T-helper 2 cell treated with Interferon-gamma antibody and Interleukin-4, amounts not matched to agents 5 μg/mL and 100 μg/mL, for 36 hours (primary cell): ENCODE measurements at regions not wholly inside any gene's neighbourhood (a gene's known extent, or its start where the extent isn't known, plus 50 kb on each side); places are given as distances from the start of the nearest gene placed in this dataset.

Experiments used
- DNase-seq: peaks from one replicate; pipeline ENCODE4 v3.0.0; 2021; ENCODE audit warnings: low spot score
- H3K27ac Mint-ChIP-seq: one replicate; pipeline ENCODE4 v1.8.0; 2021; ENCODE audit warnings: mild to moderate bottlenecking, mixed read lengths
- H3K27me3 Mint-ChIP-seq: one replicate; pipeline ENCODE4 v1.8.0; 2021; ENCODE audit warnings: low read depth, mixed read lengths
- H3K36me3 Mint-ChIP-seq: one replicate; pipeline ENCODE4 v1.8.0; 2021; ENCODE audit warnings: low read depth, mixed read lengths
- H3K4me1 Mint-ChIP-seq: one replicate; pipeline ENCODE4 v1.8.0; 2021; ENCODE audit warnings: low read depth, mixed read lengths
- H3K4me3 Mint-ChIP-seq: one replicate; pipeline ENCODE4 v1.8.0; 2022; ENCODE audit warnings: mild to moderate bottlenecking, moderate library complexity, mixed read lengths
- H3K9me3 Mint-ChIP-seq: one replicate; pipeline ENCODE4 v1.8.0; 2021; ENCODE audit warnings: mixed read lengths

DNA sequence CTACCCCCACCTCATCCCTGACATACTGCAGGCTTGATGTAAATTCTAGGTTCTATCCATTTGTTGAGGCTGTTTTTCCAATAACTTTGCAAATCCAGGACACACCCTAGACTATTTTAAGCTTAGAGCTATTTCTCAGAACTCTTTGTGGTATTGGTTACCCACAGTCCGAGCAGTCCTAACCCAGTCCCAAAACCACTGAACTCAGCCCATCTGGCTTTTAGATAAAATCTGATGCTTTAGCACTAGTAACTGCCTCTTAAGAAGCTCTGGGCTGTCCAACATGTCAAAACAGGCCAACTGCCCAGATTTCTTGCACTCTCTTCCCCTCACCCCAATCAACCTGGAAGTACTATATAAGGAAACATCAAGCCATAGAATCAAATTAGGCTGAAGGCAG is 344.4 kb upstream of the CADM1 start:
- Mint-ChIP-seq H3K9me3 (peaks cover 5% of the 10 kb centered on the region), H3K4me3 (no peak overlapping the region), H3K4me1 (peaks cover 6% of the 10 kb centered on the region)

GRCh38 chr11:115848080-115848479 is 343.9 kb upstream of the CADM1 start:
- no peak for DNase-seq
- H3K36me3 Mint-ChIP-seq = no peaks in the 10 kb centered on the region
- H3K27me3 Mint-ChIP-seq = no peaks in the 10 kb centered on the region

More for the DNA sequence above, 344.4 kb upstream of the CADM1 start:
- H3K27me3 Mint-ChIP-seq = peaks cover 3% of the 10 kb centered on the region
- DNase-seq = no peak
- H3K27ac Mint-ChIP-seq = no peak overlapping the region
- H3K36me3 Mint-ChIP-seq = no peaks in the 10 kb centered on the region

GRCh38 chr11:115845872-115846271 is 341.7 kb upstream of the CADM1 start:
- Mint-ChIP-seq H3K27me3 (no peaks in the 10 kb centered on the region), H3K4me1 (peaks cover 6% of the 10 kb centered on the region), H3K27ac (no peak overlapping the region), H3K9me3 (peaks cover 5% of the 10 kb centered on the region), H3K36me3 (no peaks in the 10 kb centered on the region), H3K4me3 (no peak overlapping the region)
- no peak for DNase-seq

More at GRCh38 chr11:115848080-115848479, 343.9 kb upstream of the CADM1 start:
- peaks cover 6% of the 10 kb centered on the region for H3K4me1 Mint-ChIP-seq
- no peak overlapping the region for H3K27ac Mint-ChIP-seq
- H3K9me3 Mint-ChIP-seq = peaks cover 5% of the 10 kb centered on the region
- no peak overlapping the region for H3K4me3 Mint-ChIP-seq

GRCh38 chr11:115843685-115844084 is 339.5 kb upstream of the CADM1 start:
- Mint-ChIP-seq H3K27ac (no peak overlapping the region), H3K4me1 (peaks cover 3% of the 10 kb centered on the region), H3K36me3 (no peaks in the 10 kb centered on the region), H3K4me3 (no peak overlapping the region), H3K9me3 (no peaks in the 10 kb centered on the region), H3K27me3 (no peaks in the 10 kb centered on the region)
- no peak for DNase-seq

GRCh38 chr11:115843111-115843510 is 338.9 kb upstream of the CADM1 start:
- no peaks in the 10 kb centered on the region for H3K4me1 Mint-ChIP-seq

DNA sequence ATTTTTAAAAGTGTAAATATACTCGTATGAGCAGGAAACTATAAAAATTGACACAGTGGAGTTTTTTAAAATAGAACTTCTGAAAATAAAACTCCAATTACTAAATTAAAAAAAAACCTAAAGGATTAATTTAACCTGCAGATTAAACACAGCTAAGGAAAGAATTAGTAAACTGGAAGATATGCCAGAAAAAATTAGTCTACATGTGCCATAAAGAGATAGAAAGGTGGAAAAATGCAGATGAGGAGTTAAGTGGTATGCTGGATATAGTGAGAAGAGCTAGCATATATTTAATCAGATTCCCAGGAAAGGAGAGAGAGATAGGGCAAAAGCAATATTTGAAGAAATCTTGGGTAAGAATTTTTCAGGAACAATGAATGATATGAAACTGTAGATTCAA is 315.8 kb upstream of the CADM1 start:
- Mint-ChIP-seq H3K27ac (no peak overlapping the region), H3K9me3 (peaks cover 8% of the 10 kb centered on the region), H3K36me3 (no peaks in the 10 kb centered on the region), H3K27me3 (no peaks in the 10 kb centered on the region), H3K4me3 (no peak overlapping the region), H3K4me1 (no peaks in the 10 kb centered on the region)
- no peak for DNase-seq

More at GRCh38 chr11:115843111-115843510, 338.9 kb upstream of the CADM1 start:
- Mint-ChIP-seq H3K9me3 (no peaks in the 10 kb centered on the region), H3K27me3 (no peaks in the 10 kb centered on the region), H3K27ac (no peak overlapping the region), H3K4me3 (no peak overlapping the region), H3K36me3 (no peaks in the 10 kb centered on the region)
- DNase-seq = no peak

DNA sequence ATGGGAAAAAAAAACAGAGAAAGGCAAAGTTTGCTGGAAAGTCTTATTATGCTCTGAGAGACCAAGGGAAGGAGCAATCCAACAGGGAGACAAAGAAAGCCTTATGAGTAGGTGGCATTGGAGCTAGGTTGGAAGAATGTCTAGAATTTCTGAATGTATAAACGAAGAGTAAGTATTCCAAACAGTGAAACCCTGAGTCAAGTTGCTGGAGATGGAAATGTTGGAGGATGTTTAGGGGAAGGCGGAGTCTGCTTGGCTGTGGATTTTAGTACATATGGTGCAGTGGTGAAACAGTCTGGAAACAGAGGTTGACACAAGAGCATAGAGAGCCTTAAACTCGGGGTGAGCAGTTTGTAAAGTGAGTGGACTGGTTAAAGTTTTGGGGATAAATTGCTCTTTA is 314.8 kb upstream of the CADM1 start:
- Mint-ChIP-seq H3K27ac (no peak overlapping the region), H3K27me3 (no peaks in the 10 kb centered on the region), H3K4me1 (no peaks in the 10 kb centered on the region), H3K9me3 (peaks cover 8% of the 10 kb centered on the region), H3K4me3 (no peak overlapping the region), H3K36me3 (no peaks in the 10 kb centered on the region)
- DNase-seq = no peak

DNA sequence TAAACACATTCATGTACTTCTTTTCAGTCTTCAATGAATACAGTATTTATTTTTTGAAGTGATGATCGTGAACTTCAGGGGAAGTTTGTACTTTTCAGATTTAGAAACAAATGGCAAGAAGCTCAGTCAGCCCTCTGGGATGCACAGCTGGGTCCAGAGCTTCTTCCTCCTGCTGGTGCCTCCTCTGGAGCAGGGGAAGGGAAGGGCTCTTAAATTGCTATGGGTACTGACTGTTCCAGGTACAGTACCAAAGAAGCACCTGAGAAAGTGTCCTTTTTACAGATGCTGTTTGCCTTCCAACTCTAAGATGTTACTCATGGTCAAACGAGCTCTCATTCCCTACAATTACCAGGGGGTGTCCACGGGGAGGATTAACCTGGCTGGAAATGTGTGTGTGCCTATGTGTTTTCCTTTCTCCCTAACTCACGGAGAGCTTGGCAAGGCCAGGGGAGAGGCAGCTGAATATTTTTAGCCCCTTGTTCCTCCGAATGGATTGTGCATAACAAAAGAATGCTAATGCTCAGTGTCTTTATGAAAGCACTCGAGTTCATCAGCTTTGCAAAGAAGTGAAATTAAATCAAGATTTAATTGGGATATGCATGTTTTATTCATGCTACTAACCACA is 313.7 kb upstream of the CADM1 start:
- Mint-ChIP-seq H3K4me1 (no peaks in the 10 kb centered on the region), H3K4me3 (no peak overlapping the region)

DNA sequence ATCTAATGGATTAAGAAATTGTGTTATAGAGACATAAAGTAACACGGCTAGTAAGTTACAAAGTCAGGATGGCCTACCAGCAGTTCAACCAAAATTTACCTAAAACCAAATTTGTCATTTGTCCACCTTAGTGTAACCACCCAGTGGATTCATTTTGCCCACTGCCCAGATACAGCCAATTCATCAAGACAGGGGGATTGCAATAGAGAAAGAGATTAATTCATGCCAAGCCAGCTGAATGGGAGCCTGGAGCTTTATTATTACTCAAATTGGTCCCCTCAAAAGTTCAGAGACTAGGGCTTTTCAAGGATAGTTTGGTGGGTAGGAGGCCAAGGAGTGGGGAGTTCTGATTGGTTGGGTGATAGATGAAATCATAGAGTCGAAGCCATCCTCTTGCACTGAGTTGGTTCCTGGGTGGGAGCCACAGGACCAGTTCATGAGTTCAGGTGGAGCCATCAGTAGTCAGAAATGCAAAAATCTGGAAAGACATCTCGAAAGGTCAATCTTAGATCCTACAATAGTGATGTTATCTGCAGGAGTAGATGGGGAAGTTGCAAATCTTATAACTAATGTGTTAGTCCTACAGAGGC is 304.2 kb upstream of the CADM1 start:
- H3K36me3 Mint-ChIP-seq = no peaks in the 10 kb centered on the region
- peaks cover 41% of the 10 kb centered on the region for H3K9me3 Mint-ChIP-seq
- no peak overlapping the region for H3K27ac Mint-ChIP-seq
- no peak overlapping the region for H3K4me3 Mint-ChIP-seq
- no peaks in the 10 kb centered on the region for H3K4me1 Mint-ChIP-seq
- H3K27me3 Mint-ChIP-seq = no peaks in the 10 kb centered on the region
- DNase-seq = no peak

More for the DNA sequence above, 313.7 kb upstream of the CADM1 start:
- Mint-ChIP-seq H3K36me3 (no peaks in the 10 kb centered on the region), H3K9me3 (peaks cover 13% of the 10 kb centered on the region), H3K27ac (no peak overlapping the region), H3K27me3 (no peaks in the 10 kb centered on the region)
- no peak for DNase-seq

DNA sequence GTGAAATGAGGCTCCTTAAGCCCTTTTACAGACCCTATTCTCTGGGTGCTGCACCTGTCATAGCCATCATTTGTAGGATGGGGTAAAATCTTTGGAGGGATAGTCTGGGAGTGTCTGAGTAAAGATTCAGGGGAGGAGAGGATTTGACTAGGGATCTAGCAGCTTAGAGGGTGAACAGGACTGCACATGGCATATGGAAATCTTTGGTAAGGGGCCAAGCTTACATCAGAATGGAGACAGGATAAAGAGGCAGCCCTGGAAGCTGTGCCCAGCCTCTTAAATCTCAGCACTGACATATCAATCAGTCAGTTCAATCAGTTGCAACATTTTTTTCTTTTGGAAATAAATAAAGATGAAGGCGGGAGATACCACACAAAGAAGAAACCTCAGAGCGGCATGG is 301.8 kb upstream of the CADM1 start:
- no peak overlapping the region for H3K27ac Mint-ChIP-seq
- peaks cover 35% of the 10 kb centered on the region for H3K9me3 Mint-ChIP-seq
- no peaks in the 10 kb centered on the region for H3K36me3 Mint-ChIP-seq
- no peaks in the 10 kb centered on the region for H3K4me1 Mint-ChIP-seq
- H3K4me3 Mint-ChIP-seq = no peak overlapping the region
- H3K27me3 Mint-ChIP-seq = no peaks in the 10 kb centered on the region
- DNase-seq = no peak

- Mint-ChIP-seq H3K9me3 (peaks cover 12% of the 10 kb centered on the region), H3K27ac (no peak overlapping the region)
- DNase-seq = no peak
Observed at GRCh38 chr11:115803073-115803740, 299.0 kb upstream of the CADM1 start.

GRCh38 chr11:115802641-115803040 is 298.4 kb upstream of the CADM1 start:
- no peak for DNase-seq
- no peak overlapping the region for H3K27ac Mint-ChIP-seq
- no peaks in the 10 kb centered on the region for H3K4me1 Mint-ChIP-seq
- H3K9me3 Mint-ChIP-seq = peaks cover 6% of the 10 kb centered on the region
- H3K27me3 Mint-ChIP-seq = no peaks in the 10 kb centered on the region
- no peak overlapping the region for H3K4me3 Mint-ChIP-seq
- no peaks in the 10 kb centered on the region for H3K36me3 Mint-ChIP-seq

More at GRCh38 chr11:115803073-115803740, 299.0 kb upstream of the CADM1 start:
- H3K4me3 Mint-ChIP-seq = no peak overlapping the region
- H3K4me1 Mint-ChIP-seq = no peaks in the 10 kb centered on the region
- H3K36me3 Mint-ChIP-seq = no peaks in the 10 kb centered on the region
- H3K27me3 Mint-ChIP-seq = no peaks in the 10 kb centered on the region

DNA sequence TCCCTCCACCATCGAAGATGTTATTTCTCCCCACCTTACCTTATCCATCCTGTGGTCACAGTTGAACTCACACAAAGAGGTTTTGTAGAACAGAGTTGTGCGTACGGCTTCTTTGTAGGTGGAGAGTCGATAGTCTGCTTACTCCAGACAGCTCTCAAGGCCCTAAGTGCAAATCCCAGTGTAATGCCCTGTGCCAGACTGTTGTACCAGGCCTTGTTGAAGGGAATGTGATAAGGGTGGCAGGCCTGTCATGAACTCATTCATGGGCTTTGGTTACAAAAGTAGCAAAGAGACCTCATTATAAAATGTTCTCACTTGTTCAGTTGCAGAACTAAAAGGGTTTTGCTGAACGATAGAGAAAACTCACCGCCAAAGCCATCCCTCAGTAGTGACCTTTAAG is 288.7 kb upstream of the CADM1 start:
- Mint-ChIP-seq H3K4me3 (no peak overlapping the region), H3K36me3 (no peaks in the 10 kb centered on the region), H3K27me3 (no peaks in the 10 kb centered on the region), H3K4me1 (no peaks in the 10 kb centered on the region), H3K9me3 (no peaks in the 10 kb centered on the region), H3K27ac (no peak overlapping the region)
- DNase-seq = no peak

DNA sequence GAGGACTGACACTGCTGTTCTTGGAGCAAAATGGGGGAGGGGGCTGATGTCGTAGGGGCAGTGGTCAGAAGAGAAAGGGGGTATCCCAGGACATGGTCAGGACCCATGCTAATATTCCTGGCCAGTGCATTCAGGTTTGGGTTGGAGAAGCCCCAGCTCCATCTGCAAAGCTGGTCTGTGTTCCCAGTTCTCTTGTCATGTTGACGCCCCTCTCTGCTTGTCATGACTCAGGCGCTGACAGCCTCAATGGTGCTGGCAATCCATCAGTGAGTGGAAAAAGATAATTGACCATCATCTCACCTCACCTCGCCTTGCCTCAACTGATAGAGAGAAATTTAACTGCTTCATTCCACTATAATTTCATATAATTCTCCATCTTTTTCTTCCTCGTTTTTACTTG is 283.1 kb upstream of the CADM1 start:
- no peaks in the 10 kb centered on the region for H3K27me3 Mint-ChIP-seq
- DNase-seq = no peak
- H3K4me3 Mint-ChIP-seq = no peak overlapping the region
- H3K9me3 Mint-ChIP-seq = peaks cover 6% of the 10 kb centered on the region
- no peaks in the 10 kb centered on the region for H3K4me1 Mint-ChIP-seq
- no peaks in the 10 kb centered on the region for H3K36me3 Mint-ChIP-seq
- no peak overlapping the region for H3K27ac Mint-ChIP-seq
